ENCODE measurements at regions not wholly inside any gene's neighbourhood (a gene's known extent, or its start where the extent isn't known, plus 50 kb on each side); places are given as distances from the start of the nearest gene placed in this dataset.
"Not testable (repeated sequence)": the region's sequence is repeated elsewhere in the genome, so short reads cannot be mapped to it uniquely, and the experiment has no call there.

DNA sequence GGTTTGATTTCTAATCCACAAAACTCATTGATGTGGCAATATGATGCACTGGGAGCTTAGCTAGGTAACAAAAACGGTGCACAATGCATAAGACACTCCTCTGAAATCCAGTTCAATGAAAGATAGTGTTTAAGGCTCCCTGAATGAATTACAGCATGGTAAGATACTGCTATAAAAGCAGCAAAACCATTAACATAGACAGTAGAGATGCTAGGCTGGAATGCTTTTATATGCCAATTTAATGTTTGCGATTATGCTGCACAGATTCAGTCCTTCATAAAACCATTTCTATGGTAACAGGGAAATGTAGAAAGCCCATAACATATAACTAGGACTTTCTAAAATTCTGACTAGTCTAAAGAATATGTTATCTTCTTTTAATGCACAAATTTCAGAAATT, 180.8 kb upstream of the NUDT12 start:
- Histone ChIP-seq H3K36me3 (no peaks in the 10 kb centered on the region), H3K27ac (no peak overlapping the region), H3K27me3 (no peaks in the 10 kb centered on the region), H3K4me3 (ENCODE audit: low read depth in 1 of 2, low read length in 1 of 2) (no peak overlapping the region), H3K9me3 (no peaks in the 10 kb centered on the region), H3K4me1 (ENCODE audit: control insufficient read depth in 1 of 2, insufficient read depth in 1 of 2, low read depth in 1 of 2, low read length in 1 of 2) (no peaks in the 10 kb centered on the region)
- TF ChIP-seq CTCF (IDR thresholded peaks at IDR 0.05): no peak

- Histone ChIP-seq H3K36me3 (no peaks in the 10 kb centered on the region), H3K27ac (no peak overlapping the region), H3K4me3 (ENCODE audit: low read depth in 1 of 2, low read length in 1 of 2) (no peak overlapping the region), H3K27me3 (no peaks in the 10 kb centered on the region), H3K4me1 (ENCODE audit: control insufficient read depth in 1 of 2, insufficient read depth in 1 of 2, low read depth in 1 of 2, low read length in 1 of 2) (no peaks in the 10 kb centered on the region), H3K9me3 (no peaks in the 10 kb centered on the region)
- TF ChIP-seq CTCF (IDR thresholded peaks at IDR 0.05): no peak
Measured at GRCh38 chr5:103741984-103742383, 179.4 kb upstream of the NUDT12 start.

GRCh38 chr5:103736343-103736742, 173.8 kb upstream of the NUDT12 start:
- not testable (repeated sequence) for H3K4me1 ChIP-seq (ENCODE audit: control insufficient read depth in 1 of 2, insufficient read depth in 1 of 2, low read depth in 1 of 2, low read length in 1 of 2); H3K36me3 ChIP-seq; H3K27ac ChIP-seq; H3K9me3 ChIP-seq; H3K27me3 ChIP-seq; H3K4me3 ChIP-seq (ENCODE audit: low read depth in 1 of 2, low read length in 1 of 2)

GRCh38 chr5:103724271-103724670, 161.7 kb upstream of the NUDT12 start:
- Histone ChIP-seq H3K4me1 (ENCODE audit: control insufficient read depth in 1 of 2, insufficient read depth in 1 of 2, low read depth in 1 of 2, low read length in 1 of 2) (no peaks in the 10 kb centered on the region), H3K4me3 (ENCODE audit: low read depth in 1 of 2, low read length in 1 of 2) (no peak overlapping the region), H3K27ac (no peak overlapping the region), H3K36me3 (no peaks in the 10 kb centered on the region), H3K9me3 (no peaks in the 10 kb centered on the region), H3K27me3 (no peaks in the 10 kb centered on the region)
- no peak for TF ChIP-seq CTCF (IDR thresholded peaks at IDR 0.05)

GRCh38 chr5:103721183-103721582, 158.6 kb upstream of the NUDT12 start:
- no peak overlapping the region for H3K4me3 ChIP-seq (ENCODE audit: low read depth in 1 of 2, low read length in 1 of 2)
- no peaks in the 10 kb centered on the region for H3K9me3 ChIP-seq
- TF ChIP-seq CTCF (IDR thresholded peaks at IDR 0.05): no peak
- no peaks in the 10 kb centered on the region for H3K36me3 ChIP-seq
- H3K4me1 ChIP-seq (ENCODE audit: control insufficient read depth in 1 of 2, insufficient read depth in 1 of 2, low read depth in 1 of 2, low read length in 1 of 2): no peaks in the 10 kb centered on the region
- no peaks in the 10 kb centered on the region for H3K27me3 ChIP-seq
- no peak overlapping the region for H3K27ac ChIP-seq

GRCh38 chr5:103718108-103718507, 155.5 kb upstream of the NUDT12 start:
- Histone ChIP-seq H3K27me3 (no peaks in the 10 kb centered on the region), H3K36me3 (no peaks in the 10 kb centered on the region), H3K4me1 (ENCODE audit: control insufficient read depth in 1 of 2, insufficient read depth in 1 of 2, low read depth in 1 of 2, low read length in 1 of 2) (no peaks in the 10 kb centered on the region), H3K9me3 (no peaks in the 10 kb centered on the region), H3K4me3 (ENCODE audit: low read depth in 1 of 2, low read length in 1 of 2) (no peak overlapping the region), H3K27ac (no peak overlapping the region)
- TF ChIP-seq CTCF (IDR thresholded peaks at IDR 0.05): no peak

Data from neutrophil (primary cell).